B cell (primary cell): ENCODE measurements at regions not wholly inside any gene's neighbourhood (a gene's known extent, or its start where the extent isn't known, plus 50 kb on each side); places are given as distances from the start of the nearest gene placed in this dataset.

Source experiments
- CTCF ChIP-seq: fragments of 200-600 bp; IDR thresholded peaks from one replicate; pipeline ENCODE4 v1.8.0; 2022; ENCODE audit warnings: antibody characterized with exemption, mild to moderate bottlenecking
- EZH2 ChIP-seq: IDR thresholded peaks from 2 replicates; pipeline ENCODE4 v1.6.1; 2012; ENCODE audit warnings: borderline replicate concordance, low read depth, mild to moderate bottlenecking, moderate library complexity, low read length; ENCODE audit not compliant: insufficient read depth, poor library complexity, severe bottlenecking

- no peak for TF ChIP-seq CTCF
- TF ChIP-seq EZH2, result no peak
Observed at GRCh38 chr9:80094176-80094771, 522.5 kb downstream of the TLE4 start.
